Neural progenitor cell (in vitro differentiated cells): ENCODE measurements at regions not wholly inside any gene's neighbourhood (a gene's known extent, or its start where the extent isn't known, plus 50 kb on each side); places are given as distances from the start of the nearest gene placed in this dataset.

ENCODE experiments used
- DNase-seq: peaks from one replicate; pipeline ENCODE4 v3.0.0-alpha.2; 2016; ENCODE audit warnings: low spot score
- H2AFZ ChIP-seq: fragments of 200-600 bp; sonication (generic); replicated peaks from 2 replicates; pipeline ENCODE4 v1.6.1; 2016; ENCODE audit warnings: antibody characterized with exemption
- H3F3A ChIP-seq: fragments of 200-600 bp; sonication (generic); 2 replicates; pipeline ENCODE4 v1.6.1; 2016; ENCODE audit warnings: antibody characterized with exemption, low read depth
- H3K27ac ChIP-seq: fragments of 200-600 bp; sonication (generic); 2 replicates; pipeline ENCODE4 v1.5.1; 2016; ENCODE audit warnings: mild to moderate bottlenecking
- H3K27me3 ChIP-seq: fragments of 200-600 bp; sonication (generic); 2 replicates; pipeline ENCODE4 v1.6.1; 2016; ENCODE audit warnings: mild to moderate bottlenecking, moderate library complexity
- H3K36me3 ChIP-seq: fragments of 200-600 bp; sonication (generic); 2 replicates; pipeline ENCODE4 v1.5.1; 2016
- H3K4me1 ChIP-seq: fragments of 200-600 bp; sonication (generic); 2 replicates; pipeline ENCODE4 v1.6.1; 2016; ENCODE audit warnings: mixed run types
- H3K4me2 ChIP-seq: fragments of 200-600 bp; sonication (generic); 2 replicates; pipeline ENCODE4 v1.6.1; 2016
- H3K4me3 ChIP-seq: fragments of 200-600 bp; sonication (generic); 2 replicates; pipeline ENCODE4 v1.5.1; 2016
- H3K79me2 ChIP-seq: fragments of 200-600 bp; sonication (generic); 2 replicates; pipeline ENCODE4 v1.6.1; 2016; ENCODE audit warnings: low read depth
- H3K9ac ChIP-seq: fragments of 200-600 bp; sonication (generic); 2 replicates; pipeline ENCODE4 v1.6.1; 2016
- H3K9me3 ChIP-seq: fragments of 200-600 bp; sonication (generic); 2 replicates; pipeline ENCODE4 v1.5.1; 2016; ENCODE audit warnings: low read depth
- H4K20me1 ChIP-seq: fragments of 200-600 bp; sonication (generic); 2 replicates; pipeline ENCODE4 v1.6.1; 2016; ENCODE audit warnings: low read depth
- H3K27ac Mint-ChIP-seq: 3 replicates; pipeline ENCODE4 v1.8.0; 2021; ENCODE audit warnings: mixed read lengths
- H3K27me3 Mint-ChIP-seq: 2 replicates; pipeline ENCODE4 v1.8.0; 2022; ENCODE audit warnings: low read depth, mild to moderate bottlenecking, inconsistent platforms, moderate library complexity, mixed read lengths; ENCODE audit not compliant: insufficient read depth
- H3K36me3 Mint-ChIP-seq: 3 replicates; pipeline ENCODE4 v1.8.0; 2021; ENCODE audit warnings: mixed read lengths
- H3K4me1 Mint-ChIP-seq: 3 replicates; pipeline ENCODE4 v1.8.0; 2021; ENCODE audit warnings: mixed read lengths
- H3K4me3 Mint-ChIP-seq: 3 replicates; pipeline ENCODE4 v1.8.0; 2021; ENCODE audit warnings: mild to moderate bottlenecking, moderate library complexity, mixed read lengths
- H3K9me3 Mint-ChIP-seq: 3 replicates; pipeline ENCODE4 v1.8.0; 2020; ENCODE audit warnings: mixed read lengths
- EZH2 ChIP-seq: fragments of 200-600 bp; sonication (generic); IDR thresholded peaks from 2 replicates; pipeline ENCODE4 v1.6.1; 2017; ENCODE audit warnings: antibody characterized with exemption, mild to moderate bottlenecking, moderate library complexity
- EZH2phosphoT487 ChIP-seq: fragments of 200-600 bp; sonication (generic); IDR thresholded peaks from 2 replicates; pipeline ENCODE4 v1.6.1; 2017; ENCODE audit warnings: antibody characterized with exemption
- TF ChIP-seq, protein P1 (sequence below): fragments of 200-600 bp; sonication (generic); IDR thresholded peaks from 2 replicates; pipeline ENCODE4 v1.5.1; 2017; ENCODE audit warnings: antibody characterized with exemption, mild to moderate bottlenecking

DNA sequence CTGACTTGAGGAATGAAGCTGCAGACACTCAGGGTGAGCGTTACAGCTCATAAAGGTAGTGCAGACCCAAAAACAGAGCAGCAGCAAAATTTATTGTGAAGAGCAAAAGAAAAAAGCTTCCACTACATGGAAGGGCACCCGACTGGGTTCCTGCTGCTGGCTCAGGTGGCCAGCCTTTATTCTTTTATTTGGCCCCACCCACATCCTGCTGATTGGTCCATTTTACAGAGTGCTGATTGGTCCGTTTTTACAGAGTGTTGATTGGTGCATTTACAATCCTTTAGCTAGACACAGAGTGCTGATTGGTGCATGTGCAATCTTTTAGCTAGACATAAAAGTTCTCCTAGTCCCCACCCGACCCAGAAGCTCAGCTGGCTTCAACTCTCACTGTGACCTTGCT, 95.3 kb upstream of the STMND1 start:
- no peaks in the 10 kb centered on the region for H3K36me3 ChIP-seq
- no peaks in the 10 kb centered on the region for H3K4me1 Mint-ChIP-seq
- H3K36me3 Mint-ChIP-seq: no peaks in the 10 kb centered on the region
- no peak for TF ChIP-seq EZH2phosphoT487
- TF ChIP-seq EZH2: no peak
- TF ChIP-seq, protein P1, sequence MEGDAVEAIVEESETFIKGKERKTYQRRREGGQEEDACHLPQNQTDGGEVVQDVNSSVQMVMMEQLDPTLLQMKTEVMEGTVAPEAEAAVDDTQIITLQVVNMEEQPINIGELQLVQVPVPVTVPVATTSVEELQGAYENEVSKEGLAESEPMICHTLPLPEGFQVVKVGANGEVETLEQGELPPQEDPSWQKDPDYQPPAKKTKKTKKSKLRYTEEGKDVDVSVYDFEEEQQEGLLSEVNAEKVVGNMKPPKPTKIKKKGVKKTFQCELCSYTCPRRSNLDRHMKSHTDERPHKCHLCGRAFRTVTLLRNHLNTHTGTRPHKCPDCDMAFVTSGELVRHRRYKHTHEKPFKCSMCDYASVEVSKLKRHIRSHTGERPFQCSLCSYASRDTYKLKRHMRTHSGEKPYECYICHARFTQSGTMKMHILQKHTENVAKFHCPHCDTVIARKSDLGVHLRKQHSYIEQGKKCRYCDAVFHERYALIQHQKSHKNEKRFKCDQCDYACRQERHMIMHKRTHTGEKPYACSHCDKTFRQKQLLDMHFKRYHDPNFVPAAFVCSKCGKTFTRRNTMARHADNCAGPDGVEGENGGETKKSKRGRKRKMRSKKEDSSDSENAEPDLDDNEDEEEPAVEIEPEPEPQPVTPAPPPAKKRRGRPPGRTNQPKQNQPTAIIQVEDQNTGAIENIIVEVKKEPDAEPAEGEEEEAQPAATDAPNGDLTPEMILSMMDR: no peak
- no peak overlapping the region for H3K9ac ChIP-seq
- H3K79me2 ChIP-seq: no peaks in the 10 kb centered on the region
- no peak overlapping the region for H3K4me3 ChIP-seq
- no peak overlapping the region for H2AFZ ChIP-seq
- no peaks in the 10 kb centered on the region for H3K27me3 ChIP-seq
- H4K20me1 ChIP-seq: no peaks in the 10 kb centered on the region
- H3K27ac Mint-ChIP-seq: no peak overlapping the region
- DNase-seq: no peak
- no peaks in the 10 kb centered on the region for H3F3A ChIP-seq
- no peaks in the 10 kb centered on the region for H3K9me3 ChIP-seq
- no peaks in the 10 kb centered on the region for H3K4me1 ChIP-seq
- H3K4me2 ChIP-seq: no peak overlapping the region
- H3K27ac ChIP-seq: no peak overlapping the region
- no peak overlapping the region for H3K4me3 Mint-ChIP-seq
- H3K27me3 Mint-ChIP-seq: no peaks in the 10 kb centered on the region
- peaks cover 8% of the 10 kb centered on the region for H3K9me3 Mint-ChIP-seq

DNA sequence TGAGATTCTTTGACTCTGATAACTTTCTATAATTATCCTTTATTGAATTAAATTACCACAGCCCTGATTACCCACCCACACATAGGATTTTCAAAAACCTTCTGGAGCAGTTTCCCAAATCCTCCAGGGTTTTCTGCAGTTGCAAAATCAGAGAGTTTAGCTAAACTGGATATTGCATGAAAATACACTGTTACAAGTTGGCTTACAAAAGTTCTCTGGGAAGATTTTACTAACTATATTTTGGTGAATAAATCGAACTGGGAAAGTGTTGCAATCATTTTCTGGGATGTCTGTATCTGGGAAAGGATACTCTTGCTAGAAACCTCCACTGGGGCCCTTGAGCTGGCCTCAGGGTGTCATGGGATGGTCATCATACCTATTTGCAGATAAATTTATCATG, 97.6 kb upstream of the STMND1 start:
- no peaks in the 10 kb centered on the region for H3K4me1 Mint-ChIP-seq
- no peak overlapping the region for H3K9ac ChIP-seq
- peaks cover 7% of the 10 kb centered on the region for H3K9me3 Mint-ChIP-seq
- no peaks in the 10 kb centered on the region for H3K27me3 ChIP-seq
- no peaks in the 10 kb centered on the region for H3K36me3 Mint-ChIP-seq
- no peaks in the 10 kb centered on the region for H3K27me3 Mint-ChIP-seq
- H3K4me2 ChIP-seq: no peak overlapping the region
- H3K4me3 ChIP-seq: no peak overlapping the region
- DNase-seq: no peak
- no peaks in the 10 kb centered on the region for H3K4me1 ChIP-seq
- H3K9me3 ChIP-seq: no peaks in the 10 kb centered on the region
- no peaks in the 10 kb centered on the region for H3F3A ChIP-seq
- no peaks in the 10 kb centered on the region for H3K79me2 ChIP-seq
- H3K4me3 Mint-ChIP-seq: no peak overlapping the region
- no peak overlapping the region for H3K27ac Mint-ChIP-seq
- no peak overlapping the region for H3K27ac ChIP-seq
- TF ChIP-seq, protein P1: no peak
- TF ChIP-seq EZH2phosphoT487 (no peak), EZH2 (no peak)
- no peaks in the 10 kb centered on the region for H4K20me1 ChIP-seq
- H2AFZ ChIP-seq: no peak overlapping the region
- no peaks in the 10 kb centered on the region for H3K36me3 ChIP-seq

DNA sequence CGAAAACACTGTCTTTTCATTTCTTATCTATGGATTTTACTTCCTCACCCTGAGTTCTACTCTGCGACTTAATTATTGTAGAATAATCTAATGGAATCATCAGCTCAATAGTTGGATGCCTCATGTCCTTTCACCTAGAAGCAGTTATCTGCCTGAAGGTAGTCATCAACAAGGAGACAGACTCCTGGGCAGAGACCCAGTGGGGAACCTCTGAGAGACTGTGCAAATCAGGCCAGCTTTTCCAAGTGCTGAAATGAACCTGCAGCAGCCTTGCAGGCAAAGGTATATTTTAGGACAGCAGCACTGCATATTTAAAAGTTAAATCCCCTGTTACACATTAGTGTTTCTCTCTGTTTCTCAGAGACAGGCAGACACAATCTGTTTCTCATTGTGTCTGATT, 99.7 kb upstream of the STMND1 start:
- no peak overlapping the region for H3K4me3 ChIP-seq
- no peaks in the 10 kb centered on the region for H4K20me1 ChIP-seq
- H3K4me1 Mint-ChIP-seq: no peaks in the 10 kb centered on the region
- no peaks in the 10 kb centered on the region for H3F3A ChIP-seq
- no peak overlapping the region for H2AFZ ChIP-seq
- H3K9ac ChIP-seq: no peak overlapping the region
- H3K27me3 Mint-ChIP-seq: no peaks in the 10 kb centered on the region
- no peak for DNase-seq
- no peaks in the 10 kb centered on the region for H3K4me1 ChIP-seq
- no peak overlapping the region for H3K27ac ChIP-seq
- no peaks in the 10 kb centered on the region for H3K9me3 ChIP-seq
- no peaks in the 10 kb centered on the region for H3K36me3 ChIP-seq
- H3K4me3 Mint-ChIP-seq: no peak overlapping the region
- no peak overlapping the region for H3K4me2 ChIP-seq
- H3K27me3 ChIP-seq: no peaks in the 10 kb centered on the region
- no peaks in the 10 kb centered on the region for H3K79me2 ChIP-seq
- no peak overlapping the region for H3K27ac Mint-ChIP-seq
- no peaks in the 10 kb centered on the region for H3K36me3 Mint-ChIP-seq
- peaks cover 2% of the 10 kb centered on the region for H3K9me3 Mint-ChIP-seq
- TF ChIP-seq, protein P1: no peak
- TF ChIP-seq EZH2: no peak
- no peak for TF ChIP-seq EZH2phosphoT487

- H3K27me3 Mint-ChIP-seq: no peaks in the 10 kb centered on the region
- Histone ChIP-seq H3K4me2 (no peak overlapping the region), H3K4me1 (no peaks in the 10 kb centered on the region), H2AFZ (no peak overlapping the region), H3K9ac (no peak overlapping the region), H4K20me1 (no peaks in the 10 kb centered on the region), H3K36me3 (no peaks in the 10 kb centered on the region), H3K27ac (no peak overlapping the region), H3K9me3 (no peaks in the 10 kb centered on the region), H3F3A (no peaks in the 10 kb centered on the region), H3K4me3 (no peak overlapping the region), H3K79me2 (no peaks in the 10 kb centered on the region), H3K27me3 (no peaks in the 10 kb centered on the region)
- H3K4me1 Mint-ChIP-seq: no peaks in the 10 kb centered on the region
- no peak overlapping the region for H3K4me3 Mint-ChIP-seq
- no peaks in the 10 kb centered on the region for H3K36me3 Mint-ChIP-seq
- DNase-seq: no peak
- TF ChIP-seq EZH2 (no peak), EZH2phosphoT487 (no peak)
- TF ChIP-seq, protein P1: peak; percentile 15
- no peak overlapping the region for H3K27ac Mint-ChIP-seq
- H3K9me3 Mint-ChIP-seq: no peaks in the 10 kb centered on the region
Measured at GRCh38 chr6:17001188-17001587, 100.7 kb upstream of the STMND1 start.
